GM13977 (cell line): ENCODE measurements at regions not wholly inside any gene's neighbourhood (a gene's known extent, or its start where the extent isn't known, plus 50 kb on each side); places are given as distances from the start of the nearest gene placed in this dataset.

Experiments used
- DNase-seq: peaks from one replicate; pipeline ENCODE4 v3.0.0; 2012; ENCODE audit warnings: low spot score
- in situ Hi-C: fragments of 300-500 bp; cut with MboI; formaldehyde crosslinking; loops from one replicate; pipeline ENCODE4 v1.12.0; 2022; ENCODE audit warnings: low sequenced_read_pairs, low pct_unique_long_range_greater_than_20kb, mixed read lengths, inconsistent platforms; ENCODE audit not compliant: unreplicated experiment
- TF ChIP-seq, protein P1 (sequence below): IDR thresholded peaks from 2 replicates; pipeline ENCODE4 v1.5.1; 2012; ENCODE audit warnings: mild to moderate bottlenecking, control low read depth; ENCODE audit not compliant: insufficient read depth; ENCODE audit errors: extremely low read depth, missing control alignments

DNA sequence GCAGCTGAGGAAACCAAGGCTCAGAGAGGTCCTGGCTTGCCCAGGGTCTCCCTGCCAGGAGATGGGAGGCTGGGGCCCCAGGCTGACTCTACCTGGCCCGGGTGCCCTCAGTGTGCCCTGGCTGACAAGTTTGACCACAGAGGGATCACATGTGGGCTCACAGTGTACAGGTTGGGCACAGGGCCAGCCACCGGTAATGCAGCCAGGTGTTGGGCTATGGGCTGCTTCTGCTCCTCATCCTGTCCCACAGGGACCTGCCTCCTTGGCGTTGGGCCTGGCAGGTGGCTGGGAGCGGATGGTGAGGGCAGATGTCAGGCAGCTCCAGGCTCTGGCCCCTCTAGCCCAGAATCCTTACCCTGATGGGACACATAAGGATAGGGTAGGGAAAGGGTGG lies 250.5 kb downstream of the LOXHD1 start:
- in situ Hi-C loops: no loop called here
- TF ChIP-seq, protein P1, sequence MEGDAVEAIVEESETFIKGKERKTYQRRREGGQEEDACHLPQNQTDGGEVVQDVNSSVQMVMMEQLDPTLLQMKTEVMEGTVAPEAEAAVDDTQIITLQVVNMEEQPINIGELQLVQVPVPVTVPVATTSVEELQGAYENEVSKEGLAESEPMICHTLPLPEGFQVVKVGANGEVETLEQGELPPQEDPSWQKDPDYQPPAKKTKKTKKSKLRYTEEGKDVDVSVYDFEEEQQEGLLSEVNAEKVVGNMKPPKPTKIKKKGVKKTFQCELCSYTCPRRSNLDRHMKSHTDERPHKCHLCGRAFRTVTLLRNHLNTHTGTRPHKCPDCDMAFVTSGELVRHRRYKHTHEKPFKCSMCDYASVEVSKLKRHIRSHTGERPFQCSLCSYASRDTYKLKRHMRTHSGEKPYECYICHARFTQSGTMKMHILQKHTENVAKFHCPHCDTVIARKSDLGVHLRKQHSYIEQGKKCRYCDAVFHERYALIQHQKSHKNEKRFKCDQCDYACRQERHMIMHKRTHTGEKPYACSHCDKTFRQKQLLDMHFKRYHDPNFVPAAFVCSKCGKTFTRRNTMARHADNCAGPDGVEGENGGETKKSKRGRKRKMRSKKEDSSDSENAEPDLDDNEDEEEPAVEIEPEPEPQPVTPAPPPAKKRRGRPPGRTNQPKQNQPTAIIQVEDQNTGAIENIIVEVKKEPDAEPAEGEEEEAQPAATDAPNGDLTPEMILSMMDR: no peak
- DNase-seq: no peak

GRCh38 chr18:46407486-46408166 lies 249.4 kb downstream of the LOXHD1 start:
- in situ Hi-C loops: no loop called here
- DNase-seq: no peak
- TF ChIP-seq, protein P1: no peak

DNA sequence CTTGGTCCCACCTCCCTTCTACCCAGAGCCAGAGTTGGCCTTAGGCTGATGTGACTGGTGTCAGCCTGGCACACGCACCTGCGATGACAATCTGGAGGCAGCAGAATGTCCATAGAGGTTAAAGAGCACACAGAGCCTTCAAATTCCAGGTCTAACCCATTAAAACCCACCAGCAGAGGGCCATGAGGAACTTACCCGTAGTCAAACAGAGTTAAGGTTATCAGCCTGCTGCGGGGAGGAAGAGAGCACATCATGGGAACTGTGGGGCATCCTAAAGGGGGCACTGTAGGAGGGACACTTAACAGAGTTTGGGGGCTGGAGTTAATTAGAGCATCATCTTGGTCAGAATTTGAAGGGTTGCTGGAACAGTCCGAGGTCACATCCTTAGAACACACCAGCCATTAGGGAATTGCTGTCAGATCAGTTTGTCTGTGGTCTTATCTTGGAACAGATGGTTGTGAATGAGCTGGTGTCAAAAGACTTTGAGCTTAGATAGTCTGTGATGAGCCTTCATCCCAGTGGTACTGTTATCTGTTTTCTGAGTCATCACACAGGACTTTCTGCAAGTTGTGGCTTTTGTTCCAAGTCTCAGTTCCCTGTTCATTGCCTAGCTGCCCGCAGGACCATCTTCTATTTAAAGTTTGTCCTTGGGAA lies 248.6 kb downstream of the LOXHD1 start:
- TF ChIP-seq, protein P1: no peak
- in situ Hi-C loops: no loop called here

GRCh38 chr18:46411191-46411828 lies 245.7 kb downstream of the LOXHD1 start:
- DNase-seq: no peak
- in situ Hi-C loops: no loop called here
- TF ChIP-seq, protein P1: no peak

More for the DNA sequence above, 248.6 kb downstream of the LOXHD1 start:
- no peak for DNase-seq

DNA sequence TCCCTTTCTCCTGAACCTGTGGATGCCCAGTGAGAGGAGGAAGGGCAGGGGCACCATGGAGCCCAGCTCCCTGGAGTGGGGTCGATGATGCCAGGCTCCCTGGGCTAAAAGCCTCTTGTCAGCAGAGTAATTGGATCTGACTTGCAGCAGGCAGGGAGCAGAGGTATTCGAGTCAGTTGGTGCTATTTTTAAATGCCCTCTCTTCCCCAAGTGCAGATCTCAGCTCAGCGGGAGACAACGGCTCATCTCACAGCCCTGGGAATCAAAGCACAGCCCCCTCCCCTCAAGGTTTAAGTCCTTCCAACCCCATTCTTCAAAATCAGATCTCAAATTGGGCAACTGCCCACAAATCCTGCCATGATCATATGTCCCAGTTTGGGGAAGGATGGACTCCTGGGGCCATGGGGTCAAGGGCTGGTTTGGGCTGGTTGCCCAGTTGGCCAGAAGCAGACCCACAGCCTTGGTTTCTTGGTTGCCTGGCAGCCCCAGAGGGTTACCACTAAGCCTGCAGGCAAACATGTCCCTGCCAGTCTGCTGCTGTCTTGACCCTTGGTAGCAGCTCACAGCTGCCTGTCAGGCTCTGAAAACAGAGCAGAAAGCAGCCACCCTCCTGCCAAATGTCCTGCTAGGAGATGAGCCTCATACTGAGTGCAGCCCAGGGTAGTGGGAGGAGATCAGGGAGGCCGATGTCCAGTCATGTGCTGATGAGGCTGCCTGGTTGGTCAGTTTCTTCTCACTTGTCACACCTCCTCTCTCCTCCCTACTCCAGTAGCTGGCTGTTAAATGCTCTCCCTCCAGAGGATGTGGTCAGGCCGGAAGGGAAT lies 244.9 kb downstream of the LOXHD1 start:
- TF ChIP-seq, protein P1: no peak
- no peak for DNase-seq
- in situ Hi-C loops: no loop called here

- no peak for DNase-seq
- in situ Hi-C loops: no loop called here
- TF ChIP-seq, protein P1: no peak
Measured at GRCh38 chr18:46412916-46413315, 244.1 kb downstream of the LOXHD1 start.
